HepG2 (cell line): ENCODE measurements at regions not wholly inside any gene's neighbourhood (a gene's known extent, or its start where the extent isn't known, plus 50 kb on each side); places are given as distances from the start of the nearest gene placed in this dataset.
A peak's percentile ranks its signal among the peaks of the same experiment; 100 is the strongest.

Experiments
- CHD4 ChIP-seq: fragments of 200-600 bp; sonication (generic); IDR thresholded peaks from 2 replicates; pipeline ENCODE4 v1.7.0; 2017; ENCODE audit warnings: mild to moderate bottlenecking, low read length, borderline replicate concordance
- DNMT1 ChIP-seq: sonication (generic); formaldehyde crosslinking; IDR thresholded peaks from 2 replicates; pipeline ENCODE4 v1.5.1; 2020; ENCODE audit warnings: mild to moderate bottlenecking, missing genetic modification reagents
- FOXK2 ChIP-seq: fragments of 450-650 bp; IDR thresholded peaks from 2 replicates; pipeline ENCODE4 v1.6.1; 2016
- HIVEP1 ChIP-seq: sonication (generic); formaldehyde crosslinking; IDR thresholded peaks from 2 replicates; pipeline ENCODE4 v1.4.0; 2020; ENCODE audit warnings: mild to moderate bottlenecking, missing genetic modification reagents
- KAT8 ChIP-seq: IDR thresholded peaks from 2 replicates; pipeline ENCODE4 v1.6.1; 2016; ENCODE audit warnings: missing genetic modification reagents, missing compliant biosample characterization
- KLF16 ChIP-seq, 2 experiments: sonication (generic) in 1 of 2; formaldehyde crosslinking in 1 of 2; IDR thresholded peaks; 2 replicates each; pipeline versions ENCODE4 v1.6.1 to v1.8.0; 2016 to 2023; ENCODE audit warnings: missing genetic modification reagents in 2 of 2, missing compliant biosample characterization in 1 of 2
- MAX ChIP-seq: IDR thresholded peaks from 2 replicates; pipeline ENCODE4 v1.6.1; 2012; ENCODE audit warnings: inconsistent platforms
- MXD3 ChIP-seq: IDR thresholded peaks from 2 replicates; pipeline ENCODE4 v1.6.1; 2016; ENCODE audit warnings: mild to moderate bottlenecking, missing biosample characterization, missing genetic modification reagents
- NFIC ChIP-seq: IDR thresholded peaks from 2 replicates; pipeline ENCODE4 v1.6.1; 2012; ENCODE audit warnings: mild to moderate bottlenecking, low read length, inconsistent platforms
- SAP130 ChIP-seq: IDR thresholded peaks from 2 replicates; pipeline ENCODE4 v1.6.1; 2016; ENCODE audit warnings: low read depth
- SMARCE1 ChIP-seq: fragments of 450-650 bp; IDR thresholded peaks from 2 replicates; pipeline ENCODE4 v1.6.1; 2017; ENCODE audit warnings: borderline replicate concordance
- SRSF1 ChIP-seq: fragments of 200-400 bp; formaldehyde crosslinking; optimal IDR thresholded peaks from 2 replicates; pipeline ENCODE3; 2017; ENCODE audit warnings: mild to moderate bottlenecking, low read depth, low read length, moderate library complexity
- THAP11 ChIP-seq: IDR thresholded peaks from 2 replicates; pipeline ENCODE4 v1.6.1; 2016; ENCODE audit warnings: missing biosample characterization, missing genetic modification reagents
- THAP8 ChIP-seq: sonication (generic); formaldehyde crosslinking; IDR thresholded peaks from 2 replicates; pipeline ENCODE4 v1.5.1; 2020; ENCODE audit warnings: missing genetic modification reagents, mild to moderate bottlenecking, borderline replicate concordance
- XRCC5 ChIP-seq: fragments of 200-400 bp; formaldehyde crosslinking; optimal IDR thresholded peaks from 2 replicates; pipeline ENCODE3; 2017; ENCODE audit warnings: mild to moderate bottlenecking, low read length
- ZGPAT ChIP-seq: IDR thresholded peaks from 2 replicates; pipeline ENCODE4 v1.6.1; 2016; ENCODE audit warnings: mild to moderate bottlenecking
- ZNF20 ChIP-seq: sonication (generic); formaldehyde crosslinking; IDR thresholded peaks from 2 replicates; pipeline ENCODE4 v1.4.0; 2020; ENCODE audit warnings: mild to moderate bottlenecking, moderate library complexity, missing genetic modification reagents
- ZNF251 ChIP-seq: sonication (generic); formaldehyde crosslinking; IDR thresholded peaks from 2 replicates; pipeline ENCODE4 v1.9.0; 2021; ENCODE audit warnings: mild to moderate bottlenecking, missing genetic modification reagents
- ZNF263 ChIP-seq: sonication (generic); formaldehyde crosslinking; IDR thresholded peaks from 2 replicates; pipeline ENCODE4 v1.4.0; 2020; ENCODE audit warnings: missing genetic modification reagents
- ZNF264 ChIP-seq: sonication (generic); formaldehyde crosslinking; IDR thresholded peaks from 2 replicates; pipeline ENCODE4 v1.4.0; 2020; ENCODE audit warnings: missing genetic modification reagents
- ZNF318 ChIP-seq: sonication (generic); formaldehyde crosslinking; IDR thresholded peaks from 2 replicates; pipeline ENCODE4 v1.4.0; 2020; ENCODE audit warnings: mild to moderate bottlenecking, missing genetic modification reagents
- ZNF546 ChIP-seq: sonication (generic); formaldehyde crosslinking; conservative IDR thresholded peaks from 2 replicates; pipeline ENCODE4 v1.8.1; 2023; ENCODE audit warnings: mild to moderate bottlenecking, missing genetic modification reagents
- ZNF615 ChIP-seq: sonication (generic); formaldehyde crosslinking; IDR thresholded peaks from 2 replicates; pipeline ENCODE4 v1.5.0; 2020; ENCODE audit warnings: mild to moderate bottlenecking, missing genetic modification reagents, borderline replicate concordance

- TF ChIP-seq THAP8 (CRISPR knock-in tag) (no peak), DNMT1 (CRISPR knock-in tag) (no peak), MXD3 (no peak), XRCC5 (peak; percentile 73), HIVEP1 (CRISPR knock-in tag) (peak; percentile 43; the same call in 1 of the 2 replicates), SRSF1 (no peak), MAX (no peak), THAP11 (CRISPR knock-in tag) (peak; percentile 31; the same call in 1 of the 2 replicates), ZNF263 (peak; percentile 67), CHD4 (no peak), ZNF20 (no peak), SMARCE1 (no peak), ZNF318 (CRISPR knock-in tag) (no peak), SAP130 (peak; percentile 43; the same call in 1 of the 2 replicates), ZNF615 (CRISPR knock-in tag) (no peak), ZGPAT (CRISPR knock-in tag) (no peak), KAT8 (peak; percentile 47; the same call in 1 of the 2 replicates), FOXK2 (no peak), ZNF264 (CRISPR knock-in tag) (peak; percentile 83; the same call in 1 of the 2 replicates), ZNF251 (CRISPR knock-in tag) (no peak), ZNF546 (CRISPR knock-in tag) (no peak), NFIC (no peak), KLF16 (CRISPR knock-in tag; IDR thresholded peaks at IDR 0.05) (peak in 1 of 2 experiments; percentile 27; a peak in 1 of 4 replicates)
Observed at GRCh38 chr6:21457647-21458046, 135.9 kb upstream of the SOX4 start (continued).
